ENCODE measurements at regions not wholly inside any gene's neighbourhood (a gene's known extent, or its start where the extent isn't known, plus 50 kb on each side); places are given as distances from the start of the nearest gene placed in this dataset.
"Not testable (repeated sequence)": the region's sequence is repeated elsewhere in the genome, so short reads cannot be mapped to it uniquely, and the experiment has no call there.

DNA sequence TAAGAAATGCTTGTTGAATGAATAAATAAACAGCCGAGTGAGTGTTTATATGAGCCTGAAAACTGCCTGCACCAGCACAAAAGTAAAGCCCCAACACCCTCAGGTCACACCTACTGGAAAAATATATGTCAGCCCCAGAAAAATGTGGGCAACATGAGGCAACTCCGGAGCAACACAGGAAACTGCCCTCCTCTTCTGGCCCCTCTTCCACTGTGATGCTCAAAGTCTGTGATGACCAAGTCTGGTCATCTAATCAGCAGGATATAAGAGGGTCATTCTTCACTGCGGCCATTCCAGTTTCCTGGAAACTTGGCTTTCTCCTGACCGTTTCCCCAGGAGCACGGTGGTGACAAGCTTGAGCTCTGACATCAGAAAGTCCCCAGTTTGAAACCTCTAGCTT, 159.6 kb upstream of the PZP start:
- DNase-seq (ENCODE audit: low read depth), result no peak

DNA sequence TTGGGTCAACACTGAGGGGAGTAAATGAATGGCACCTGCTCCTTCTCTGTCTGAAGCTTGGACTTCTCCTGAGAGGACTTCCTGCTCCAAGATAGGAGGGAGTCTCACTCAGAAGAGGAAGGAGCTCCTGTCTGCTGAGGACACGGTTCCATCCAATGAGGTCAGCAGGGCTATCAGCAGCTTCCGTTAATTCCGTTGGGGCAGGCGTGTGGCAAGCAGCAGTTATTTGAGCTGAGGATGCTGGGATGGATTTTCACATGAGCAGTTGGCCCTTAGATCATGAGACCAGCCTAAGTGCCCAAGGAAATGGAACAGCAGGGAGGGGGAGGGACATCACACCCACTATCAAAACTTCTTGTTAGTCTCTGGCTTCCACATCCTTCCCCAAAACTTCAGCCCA, 159.0 kb upstream of the PZP start:
- DNase-seq (ENCODE audit: low read depth), result no peak

DNA sequence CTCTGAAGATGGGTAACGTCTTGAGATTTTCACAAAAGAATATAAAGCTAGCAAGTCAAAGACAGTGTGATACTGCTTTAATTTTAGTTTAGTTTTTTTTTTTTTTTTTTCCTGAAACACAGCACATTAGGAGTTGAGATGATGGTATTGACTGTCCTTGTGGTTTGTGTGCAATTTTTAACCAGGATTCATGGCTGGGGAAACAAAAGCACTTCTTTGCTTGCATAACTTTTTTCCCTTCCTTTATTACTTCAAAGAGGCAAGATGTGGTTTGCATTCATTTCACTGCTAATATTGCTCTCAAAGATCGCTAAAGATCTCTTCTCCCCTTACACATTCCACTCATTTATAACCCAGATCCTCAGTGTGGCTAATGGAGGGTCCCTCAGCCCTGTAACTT, 157.1 kb upstream of the PZP start:
- DNase-seq (ENCODE audit: low read depth), result peak; percentile 36

GRCh38 chr12:9364224-9365176, 156.3 kb upstream of the PZP start:
- DNase-seq (ENCODE audit: low read depth), result peak; percentile 52

- DNase-seq (ENCODE audit: low read depth), result no peak
Measured at GRCh38 chr12:9363145-9363544, 154.9 kb upstream of the PZP start.

GRCh38 chr12:9361879-9362326, 153.7 kb upstream of the PZP start:
- no peak for DNase-seq (ENCODE audit: low read depth)

DNA sequence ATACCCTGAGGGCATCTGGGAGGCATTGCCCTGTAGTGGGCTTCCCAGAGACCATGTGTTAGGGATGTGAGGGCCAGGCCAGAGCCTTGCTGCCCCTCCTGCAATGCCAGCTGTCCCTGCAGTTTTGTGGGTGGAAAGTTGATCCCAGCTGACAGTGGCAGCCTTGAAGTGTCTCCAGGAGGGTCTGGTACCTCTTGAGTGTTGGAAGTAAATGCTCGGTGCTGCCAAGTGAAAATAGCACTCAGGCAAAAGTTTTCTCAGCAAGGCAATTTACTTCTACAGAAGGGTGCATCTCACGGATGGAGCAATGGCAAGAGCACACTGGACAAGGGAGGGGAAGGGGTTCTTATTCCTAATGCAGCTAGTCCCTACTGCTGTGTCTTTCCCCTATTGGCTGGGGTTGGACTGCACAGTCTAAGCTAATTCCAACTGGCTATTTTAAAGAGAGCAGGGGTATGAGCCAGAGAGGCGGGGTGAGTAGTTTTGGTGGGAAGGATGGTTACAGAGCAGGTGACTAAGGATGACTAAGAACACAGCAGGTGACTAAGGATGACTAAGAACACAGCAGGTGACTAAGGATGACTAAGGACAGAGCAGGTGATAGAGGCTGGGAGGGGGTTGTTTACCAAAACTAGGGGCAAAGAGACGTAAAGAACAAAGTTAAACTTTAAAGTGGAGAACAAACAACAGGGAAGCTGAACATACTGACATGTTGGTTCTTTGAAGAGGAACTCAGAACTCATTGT, 146.0 kb upstream of the PZP start:
- DNase-seq (ENCODE audit: low read depth), result not testable (repeated sequence)

DNA sequence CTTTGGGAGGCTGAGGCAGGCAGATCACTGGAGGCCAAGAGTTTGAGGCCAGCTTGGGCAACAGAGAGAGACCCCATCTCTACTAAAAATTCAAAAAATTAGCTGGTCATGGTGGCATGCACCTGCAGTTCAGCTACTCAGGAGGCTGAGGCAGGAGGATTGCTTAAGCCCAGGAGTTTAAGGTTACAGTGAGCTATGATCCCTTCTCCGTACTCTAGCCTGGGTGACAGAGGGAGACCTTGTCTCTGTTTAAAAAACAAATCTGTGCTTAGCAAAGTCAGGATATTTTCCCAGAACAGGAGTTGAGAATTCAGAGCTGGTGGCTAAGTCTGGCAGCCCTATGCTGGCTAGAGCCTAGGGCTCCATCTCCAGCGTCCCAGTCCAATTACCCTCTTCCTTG, 142.9 kb upstream of the PZP start:
- DNase-seq (ENCODE audit: low read depth), result no peak

- DNase-seq (ENCODE audit: low read depth), result peak; percentile 8
Measured at GRCh38 chr12:9349888-9350885, 142.0 kb upstream of the PZP start.

GRCh38 chr12:9348906-9349518, 140.8 kb upstream of the PZP start:
- no peak for DNase-seq (ENCODE audit: low read depth)

GRCh38 chr12:9347328-9348127, 139.3 kb upstream of the PZP start:
- peak; percentile 49 for DNase-seq (ENCODE audit: low read depth)

DNA sequence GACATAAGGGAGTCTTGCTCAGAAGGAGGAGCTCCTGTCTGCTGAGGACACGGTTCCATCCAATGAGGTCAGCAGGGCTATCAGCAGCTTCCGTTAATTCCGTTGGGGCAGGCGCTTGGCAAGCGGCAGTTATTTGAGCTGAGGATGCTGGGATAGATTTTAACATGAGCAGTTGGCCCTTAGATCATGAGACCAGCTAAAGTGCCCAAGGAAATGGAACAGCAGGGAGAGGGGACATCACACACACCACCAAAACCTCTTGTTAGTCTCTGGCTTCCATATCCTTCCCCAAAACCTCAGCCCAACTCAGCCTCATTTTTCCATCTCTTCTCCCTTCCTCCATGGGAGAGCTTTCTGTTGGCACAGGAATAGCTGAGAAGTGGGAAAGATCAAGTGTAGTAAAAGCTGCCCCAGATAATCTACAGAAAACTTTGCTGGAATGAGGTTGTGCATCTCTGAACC, 138.7 kb upstream of the PZP start:
- no peak for DNase-seq (ENCODE audit: low read depth)

GRCh38 chr12:9345171-9345570, 137.0 kb upstream of the PZP start:
- DNase-seq (ENCODE audit: low read depth), result no peak

- DNase-seq (ENCODE audit: low read depth), result peak; percentile 25
Measured at GRCh38 chr12:9344541-9344940, 136.3 kb upstream of the PZP start.

- no peak for DNase-seq (ENCODE audit: low read depth)
Measured at GRCh38 chr12:9343731-9344130, 135.5 kb upstream of the PZP start.

GRCh38 chr12:9342614-9343353, 134.6 kb upstream of the PZP start:
- DNase-seq (ENCODE audit: low read depth), result no peak

DNA sequence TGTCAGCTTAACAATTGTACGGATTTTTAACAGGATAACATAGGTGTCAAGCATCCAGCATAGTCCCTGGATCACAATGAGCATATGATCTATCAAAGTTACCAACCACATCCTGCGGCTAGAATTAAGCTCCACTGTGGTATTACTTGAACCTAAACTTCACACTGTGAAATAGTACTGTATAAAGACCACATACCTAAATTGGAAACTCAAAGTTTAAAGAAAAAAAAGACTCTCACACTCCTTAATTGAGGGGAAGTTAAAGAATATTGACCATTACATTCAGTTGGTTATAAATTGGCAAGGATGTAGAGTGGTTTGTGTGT, 133.0 kb upstream of the PZP start:
- DNase-seq (ENCODE audit: low read depth), result no peak

GRCh38 chr12:9340422-9341259, 132.4 kb upstream of the PZP start:
- DNase-seq (ENCODE audit: low read depth), result peak; percentile 58

DNA sequence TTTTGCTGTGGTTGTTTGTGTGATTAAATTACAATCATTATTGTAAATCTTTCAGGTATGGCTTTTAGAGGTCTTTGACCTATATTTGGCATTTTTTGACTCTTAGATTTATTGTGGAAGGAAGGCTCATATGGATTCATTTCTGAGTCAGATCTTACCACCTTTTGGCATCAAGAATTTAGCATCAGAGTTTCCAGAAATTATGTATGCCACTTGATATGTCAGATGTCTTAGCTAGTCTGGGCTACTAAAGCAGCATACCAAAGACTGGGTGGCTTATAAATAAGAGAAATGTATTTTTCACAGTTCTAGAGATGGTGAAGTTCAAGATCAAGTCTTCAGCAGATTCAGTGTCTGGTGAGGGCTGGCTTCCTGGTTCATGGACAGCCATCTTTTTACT, 129.5 kb upstream of the PZP start:
- DNase-seq (ENCODE audit: low read depth), result no peak
